Stimulated activated memory B cell treated with anti-CD40 and anti-IgM and Interleukin-4, amounts not matched to agents 10 μg/mL and 1 μg/mL and 100 μg/mL, for 72 hours (primary cell): ENCODE measurements at regions not wholly inside any gene's neighbourhood (a gene's known extent, or its start where the extent isn't known, plus 50 kb on each side); places are given as distances from the start of the nearest gene placed in this dataset.

Experiments
- ATAC-seq: fragments of 150-1000 bp; cut with Tn5 transposase; 2 replicates; pipeline ENCODE4 v1.10.0; 2021
- H3K27ac Mint-ChIP-seq: one replicate; pipeline ENCODE4 v1.8.0; 2022; ENCODE audit warnings: mild to moderate bottlenecking, mixed read lengths
- H3K27me3 Mint-ChIP-seq: one replicate; pipeline ENCODE4 v1.8.0; 2022; ENCODE audit warnings: mixed read lengths
- H3K36me3 Mint-ChIP-seq: one replicate; pipeline ENCODE4 v1.8.0; 2022; ENCODE audit warnings: mixed read lengths
- H3K4me1 Mint-ChIP-seq: one replicate; pipeline ENCODE4 v1.8.0; 2022; ENCODE audit warnings: mixed read lengths
- H3K4me3 Mint-ChIP-seq: one replicate; pipeline ENCODE4 v1.8.0; 2022; ENCODE audit warnings: mild to moderate bottlenecking, moderate library complexity, mixed read lengths
- H3K9me3 Mint-ChIP-seq: one replicate; pipeline ENCODE4 v1.8.0; 2022; ENCODE audit warnings: mixed read lengths

DNA sequence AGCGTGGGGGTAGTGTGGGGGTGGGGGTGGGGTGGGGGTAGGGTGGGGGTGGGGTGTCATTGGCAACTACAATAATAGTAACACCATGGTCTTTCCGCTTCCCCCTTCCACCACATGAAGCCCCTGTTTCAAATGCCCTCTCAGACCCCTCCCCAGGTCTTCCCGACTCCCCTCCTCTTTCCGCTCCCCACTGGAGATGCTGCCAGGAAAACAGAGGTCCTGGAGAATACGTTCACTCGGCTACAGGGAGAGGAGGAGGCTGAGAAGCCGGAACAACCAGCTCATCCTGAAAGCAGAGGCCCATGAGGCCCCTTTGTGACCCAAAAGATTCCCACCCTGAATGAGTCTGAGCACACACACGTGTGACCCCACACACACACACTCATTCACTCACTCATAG, 75.4 kb downstream of the CPN2 start:
- ATAC-seq: no peak
- H3K9me3 Mint-ChIP-seq: no peaks in the 10 kb centered on the region
- peaks cover 48% of the 10 kb centered on the region for H3K27me3 Mint-ChIP-seq
- H3K36me3 Mint-ChIP-seq: no peaks in the 10 kb centered on the region
- H3K27ac Mint-ChIP-seq: peak overlapping the region; percentile 1
- no peak overlapping the region for H3K4me3 Mint-ChIP-seq
- H3K4me1 Mint-ChIP-seq: peaks cover 7% of the 10 kb centered on the region

DNA sequence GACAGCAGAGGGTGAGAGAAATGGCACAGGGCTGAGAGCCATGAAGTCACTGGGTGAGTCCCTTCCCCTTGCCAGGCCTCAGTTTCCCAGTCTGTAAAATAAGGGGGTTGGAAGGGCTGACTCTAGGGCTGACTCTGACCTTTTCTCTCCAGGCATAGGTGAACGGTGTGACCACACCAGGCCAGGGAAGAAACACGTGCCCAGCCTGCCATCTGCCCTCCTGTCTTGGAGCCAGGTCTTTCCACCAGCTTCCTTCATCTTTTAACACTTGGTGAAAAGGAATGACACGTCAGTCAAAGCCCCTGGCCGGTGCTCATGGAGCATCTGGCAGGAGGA, 74.4 kb downstream of the CPN2 start:
- H3K4me1 Mint-ChIP-seq: peaks cover 7% of the 10 kb centered on the region
- no peak overlapping the region for H3K4me3 Mint-ChIP-seq
- no peak for ATAC-seq
- no peak overlapping the region for H3K27ac Mint-ChIP-seq
- peaks cover 53% of the 10 kb centered on the region for H3K27me3 Mint-ChIP-seq
- no peaks in the 10 kb centered on the region for H3K9me3 Mint-ChIP-seq
- H3K36me3 Mint-ChIP-seq: no peaks in the 10 kb centered on the region

DNA sequence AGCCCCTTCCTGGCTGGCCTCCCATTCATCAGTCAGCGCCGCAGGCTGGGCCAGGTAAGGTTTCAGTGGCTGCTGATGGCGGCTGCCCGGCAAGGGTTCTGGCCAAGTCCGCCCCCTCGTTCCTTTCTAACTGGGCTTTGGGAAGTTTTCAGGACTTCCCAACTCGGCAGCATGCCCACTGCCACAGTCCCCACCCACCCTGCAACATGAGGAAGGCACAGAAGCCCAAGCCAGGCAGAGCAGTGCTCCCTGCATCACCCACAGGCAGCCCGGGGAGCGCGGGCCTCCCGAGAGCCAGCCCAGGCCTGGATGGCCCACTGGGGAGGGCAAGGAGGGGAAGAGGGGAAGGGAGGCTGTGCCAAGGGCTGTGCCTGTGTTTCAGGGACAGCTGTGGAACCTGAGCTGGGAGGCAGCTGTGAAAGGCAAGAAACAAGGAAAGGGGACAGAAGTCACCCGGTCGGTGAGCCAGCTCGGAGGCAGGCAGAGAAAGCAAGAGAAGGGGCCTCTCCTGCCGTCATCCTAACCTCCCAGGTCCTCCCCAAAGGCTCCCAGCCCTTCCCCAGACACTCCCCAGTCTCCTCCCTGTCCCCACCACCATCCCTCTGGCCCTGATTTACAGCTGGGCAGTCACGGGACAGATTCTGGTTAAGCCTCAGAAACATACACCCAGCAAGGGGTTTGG, 73.9 kb downstream of the CPN2 start:
- Mint-ChIP-seq H3K36me3 (no peaks in the 10 kb centered on the region), H3K27ac (no peak overlapping the region), H3K4me1 (peaks cover 7% of the 10 kb centered on the region), H3K27me3 (peaks cover 58% of the 10 kb centered on the region), H3K9me3 (no peaks in the 10 kb centered on the region), H3K4me3 (no peak overlapping the region)
- ATAC-seq: no peak

DNA sequence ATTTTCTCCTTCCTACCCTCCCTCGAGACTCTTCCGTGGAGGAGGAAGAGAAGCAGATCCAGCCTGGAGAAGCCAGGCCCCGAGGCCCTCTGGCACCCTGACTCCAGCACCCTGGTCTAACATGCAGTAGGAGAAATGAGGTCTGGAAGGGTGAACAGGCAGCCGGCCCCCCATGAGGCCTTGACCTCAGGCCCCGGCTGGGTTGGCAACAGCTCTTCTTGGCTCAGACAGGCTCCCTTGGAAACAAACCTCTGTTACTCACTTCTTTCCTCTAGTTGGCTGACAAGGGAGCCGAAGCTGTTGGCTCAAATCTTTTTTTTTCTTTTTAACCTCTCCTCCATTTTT, 73.4 kb downstream of the CPN2 start:
- Mint-ChIP-seq H3K36me3 (no peaks in the 10 kb centered on the region), H3K9me3 (no peaks in the 10 kb centered on the region), H3K27me3 (peaks cover 64% of the 10 kb centered on the region), H3K4me1 (peaks cover 7% of the 10 kb centered on the region), H3K4me3 (no peak overlapping the region), H3K27ac (no peak overlapping the region)
- ATAC-seq: no peak

DNA sequence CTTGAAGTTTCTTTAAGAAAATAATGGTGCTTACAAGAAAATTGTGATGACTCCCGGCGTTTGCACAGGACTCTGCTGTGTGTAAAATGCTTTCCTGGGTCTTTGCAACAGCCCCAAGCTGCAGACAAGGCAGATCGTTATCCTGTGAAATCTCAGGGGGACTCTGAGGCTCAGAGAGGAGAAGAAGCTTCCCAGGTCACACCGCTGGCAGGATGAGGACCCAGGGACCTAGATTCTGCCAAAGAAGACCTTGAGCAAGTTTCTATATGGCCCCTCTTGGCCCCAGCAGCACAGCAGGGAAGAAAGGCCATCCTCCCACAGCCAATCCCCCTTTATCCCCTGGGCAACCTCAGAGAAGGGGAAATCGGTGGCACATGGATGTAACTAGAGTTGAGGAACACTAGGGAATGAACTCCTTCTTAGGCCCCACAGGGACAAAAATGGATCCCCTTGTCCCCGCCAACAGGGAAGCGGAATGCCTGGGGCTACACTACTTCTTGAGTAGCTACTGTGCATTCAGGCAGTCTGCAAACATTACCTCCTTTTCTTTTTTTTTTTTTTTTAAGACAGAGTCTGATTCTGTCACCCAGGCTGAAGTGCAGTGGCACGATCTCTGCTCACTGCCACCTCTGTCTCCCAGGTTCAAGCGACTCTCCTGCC, 72.8 kb downstream of the CPN2 start:
- no peak for ATAC-seq
- Mint-ChIP-seq H3K4me1 (peaks cover 7% of the 10 kb centered on the region), H3K4me3 (no peak overlapping the region), H3K36me3 (no peaks in the 10 kb centered on the region), H3K9me3 (no peaks in the 10 kb centered on the region), H3K27me3 (peaks cover 67% of the 10 kb centered on the region), H3K27ac (no peak overlapping the region)

DNA sequence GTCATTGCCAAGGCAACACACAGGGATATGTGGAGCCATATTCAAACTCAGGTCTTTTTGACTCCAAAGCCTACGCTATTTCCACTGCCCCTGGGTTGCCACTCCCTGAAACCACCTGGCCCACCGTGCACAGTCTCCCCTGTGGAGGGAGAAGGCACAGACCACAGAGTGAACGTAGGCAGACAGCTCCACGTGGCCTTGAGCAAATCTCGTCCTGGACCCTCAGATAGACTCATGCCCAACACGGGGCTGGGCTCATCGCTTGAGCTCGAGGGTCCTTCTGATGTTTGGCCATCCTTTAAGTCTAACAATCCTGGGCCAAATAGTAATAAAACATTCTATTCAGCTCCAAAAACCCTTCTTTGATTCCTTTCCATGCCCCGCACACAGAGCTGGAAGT, 72.0 kb downstream of the CPN2 start:
- no peaks in the 10 kb centered on the region for H3K36me3 Mint-ChIP-seq
- peaks cover 7% of the 10 kb centered on the region for H3K4me1 Mint-ChIP-seq
- no peak overlapping the region for H3K27ac Mint-ChIP-seq
- H3K27me3 Mint-ChIP-seq: peaks cover 73% of the 10 kb centered on the region
- no peak overlapping the region for H3K4me3 Mint-ChIP-seq
- no peak for ATAC-seq
- no peaks in the 10 kb centered on the region for H3K9me3 Mint-ChIP-seq

DNA sequence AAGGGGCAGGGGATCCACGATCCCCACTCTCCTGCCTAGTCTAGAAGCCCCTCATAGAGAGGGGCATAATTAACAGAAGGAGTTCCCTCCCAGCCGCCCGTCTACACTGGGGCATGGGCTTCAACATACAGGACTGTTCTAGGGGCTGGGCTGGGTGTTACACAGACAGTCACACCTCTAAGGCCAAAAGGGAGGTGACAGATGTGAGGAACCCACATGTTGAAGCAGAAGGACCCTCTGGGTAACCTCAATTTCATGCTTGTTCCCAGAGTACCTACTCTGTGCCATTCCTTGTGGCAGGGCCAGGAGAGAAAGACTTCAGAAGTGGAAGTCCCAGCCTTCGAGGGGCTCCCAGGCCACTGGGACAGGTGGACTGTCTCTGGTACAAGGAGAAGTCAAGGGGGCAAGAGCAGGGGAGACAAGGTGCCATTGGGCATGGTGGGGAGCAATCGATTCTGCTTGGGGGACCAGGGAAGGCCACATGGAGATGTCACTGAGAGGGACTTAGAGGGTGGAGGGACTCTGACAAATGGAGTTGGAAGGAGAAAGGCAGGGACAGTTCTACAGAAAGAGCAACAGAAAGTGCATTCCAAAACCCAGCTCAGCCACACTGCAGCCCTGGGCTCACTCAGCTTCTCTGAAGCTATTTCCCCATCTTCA, 71.3 kb downstream of the CPN2 start:
- Mint-ChIP-seq H3K36me3 (no peaks in the 10 kb centered on the region), H3K27ac (no peak overlapping the region), H3K27me3 (peaks cover 74% of the 10 kb centered on the region), H3K4me3 (no peak overlapping the region), H3K4me1 (peaks cover 6% of the 10 kb centered on the region), H3K9me3 (no peaks in the 10 kb centered on the region)
- no peak for ATAC-seq

DNA sequence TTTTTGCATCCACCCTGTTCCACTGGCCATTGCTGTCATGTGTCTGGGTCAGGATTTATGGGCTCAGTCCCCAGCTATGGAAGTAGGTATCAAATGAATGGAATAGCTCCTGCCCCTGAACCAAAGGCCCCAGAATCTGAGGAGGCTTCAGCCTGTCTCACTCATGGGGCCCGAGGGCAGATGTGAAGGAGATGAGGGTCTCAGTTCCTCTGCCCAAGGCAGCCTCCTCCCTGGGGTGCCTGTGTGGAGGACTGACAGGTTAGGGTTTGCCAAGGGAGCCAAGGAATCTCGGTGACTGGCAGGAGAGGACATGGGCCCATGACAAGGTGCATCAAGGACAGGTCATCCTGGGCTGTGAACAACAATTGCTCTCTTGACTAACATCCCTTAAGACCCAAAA, 70.4 kb downstream of the CPN2 start:
- no peaks in the 10 kb centered on the region for H3K36me3 Mint-ChIP-seq
- ATAC-seq: no peak
- H3K27me3 Mint-ChIP-seq: peaks cover 65% of the 10 kb centered on the region
- no peaks in the 10 kb centered on the region for H3K4me1 Mint-ChIP-seq
- H3K9me3 Mint-ChIP-seq: no peaks in the 10 kb centered on the region
- H3K4me3 Mint-ChIP-seq: no peak overlapping the region
- no peak overlapping the region for H3K27ac Mint-ChIP-seq

DNA sequence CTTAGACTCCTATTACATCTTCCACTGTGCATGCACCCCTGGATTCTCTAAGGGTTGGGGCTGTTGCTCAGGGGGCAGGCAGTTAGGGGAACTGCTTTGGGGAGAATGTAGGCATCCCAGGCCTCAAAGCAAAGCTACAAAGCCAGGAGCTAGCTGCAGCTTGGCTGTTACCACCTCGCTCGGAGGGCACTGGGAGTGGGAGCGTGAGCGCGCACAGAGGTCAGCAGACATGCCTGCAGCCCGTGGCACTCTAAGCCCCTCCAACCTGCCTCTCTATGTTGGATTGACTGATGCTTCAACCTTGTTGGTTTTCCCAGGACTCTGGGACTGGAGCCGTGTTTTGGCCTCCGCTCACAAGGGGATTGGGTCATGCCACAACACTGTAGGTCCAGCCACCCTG, 69.8 kb downstream of the CPN2 start:
- Mint-ChIP-seq H3K4me3 (no peak overlapping the region), H3K36me3 (no peaks in the 10 kb centered on the region), H3K27me3 (peaks cover 65% of the 10 kb centered on the region), H3K4me1 (no peaks in the 10 kb centered on the region), H3K27ac (no peak overlapping the region), H3K9me3 (no peaks in the 10 kb centered on the region)
- no peak for ATAC-seq

DNA sequence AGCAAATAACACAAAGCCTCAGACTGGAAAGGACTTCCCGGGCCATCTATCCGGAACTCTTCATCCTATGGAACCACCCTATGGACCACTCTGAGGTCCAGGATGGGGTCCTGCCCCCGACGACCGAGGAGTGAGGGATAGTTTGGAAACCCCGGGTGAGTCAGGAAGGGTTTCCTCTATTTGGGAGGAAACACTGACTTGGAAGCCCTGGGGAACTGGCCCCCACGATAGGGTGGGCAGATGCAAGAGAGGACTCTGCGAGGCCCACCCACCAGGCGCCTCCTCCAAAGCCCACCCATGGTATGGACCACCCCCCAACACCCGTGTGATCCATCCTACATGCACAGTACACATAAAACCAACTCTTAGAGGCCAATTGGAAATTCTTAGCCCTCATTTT, 69.4 kb downstream of the CPN2 start:
- H3K4me3 Mint-ChIP-seq: no peak overlapping the region
- H3K36me3 Mint-ChIP-seq: no peaks in the 10 kb centered on the region
- peaks cover 62% of the 10 kb centered on the region for H3K27me3 Mint-ChIP-seq
- H3K4me1 Mint-ChIP-seq: no peaks in the 10 kb centered on the region
- no peaks in the 10 kb centered on the region for H3K9me3 Mint-ChIP-seq
- no peak overlapping the region for H3K27ac Mint-ChIP-seq
- ATAC-seq: no peak

DNA sequence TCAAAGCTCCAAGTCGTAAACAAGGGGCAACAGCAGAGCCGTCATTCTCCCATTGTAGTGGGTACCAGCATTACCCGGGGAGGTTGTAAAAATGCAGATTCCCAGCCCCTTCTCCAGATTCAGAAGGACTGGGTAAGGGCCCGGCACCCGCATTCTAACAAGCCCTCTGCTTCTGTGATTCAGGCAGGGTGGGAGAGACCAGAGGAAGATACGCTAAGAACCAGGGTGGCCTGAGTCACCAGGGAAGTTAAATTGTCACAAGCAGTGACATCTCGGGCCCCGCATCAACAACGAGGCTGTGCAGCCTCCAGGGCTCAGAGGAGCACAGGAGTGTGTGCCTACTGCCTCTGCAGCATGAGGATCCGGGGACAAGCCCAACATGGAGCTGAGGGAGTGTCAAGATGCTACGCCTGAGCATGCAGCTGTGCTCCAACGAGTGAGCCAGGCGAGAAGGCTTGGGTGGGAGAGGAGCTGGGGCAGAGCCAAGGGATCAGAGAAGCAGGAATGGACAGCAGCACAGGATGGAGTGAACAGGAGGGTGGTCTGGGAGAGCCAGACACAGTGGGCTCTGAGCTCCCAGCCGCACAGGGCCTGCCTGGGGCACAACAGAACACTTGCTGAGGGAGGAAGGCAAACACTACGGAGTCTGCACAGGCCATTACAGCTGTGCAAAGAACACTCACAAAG, 68.5 kb downstream of the CPN2 start:
- no peak overlapping the region for H3K27ac Mint-ChIP-seq
- H3K9me3 Mint-ChIP-seq: no peaks in the 10 kb centered on the region
- peaks cover 54% of the 10 kb centered on the region for H3K27me3 Mint-ChIP-seq
- H3K36me3 Mint-ChIP-seq: no peaks in the 10 kb centered on the region
- ATAC-seq: no peak
- no peak overlapping the region for H3K4me3 Mint-ChIP-seq
- H3K4me1 Mint-ChIP-seq: no peaks in the 10 kb centered on the region

DNA sequence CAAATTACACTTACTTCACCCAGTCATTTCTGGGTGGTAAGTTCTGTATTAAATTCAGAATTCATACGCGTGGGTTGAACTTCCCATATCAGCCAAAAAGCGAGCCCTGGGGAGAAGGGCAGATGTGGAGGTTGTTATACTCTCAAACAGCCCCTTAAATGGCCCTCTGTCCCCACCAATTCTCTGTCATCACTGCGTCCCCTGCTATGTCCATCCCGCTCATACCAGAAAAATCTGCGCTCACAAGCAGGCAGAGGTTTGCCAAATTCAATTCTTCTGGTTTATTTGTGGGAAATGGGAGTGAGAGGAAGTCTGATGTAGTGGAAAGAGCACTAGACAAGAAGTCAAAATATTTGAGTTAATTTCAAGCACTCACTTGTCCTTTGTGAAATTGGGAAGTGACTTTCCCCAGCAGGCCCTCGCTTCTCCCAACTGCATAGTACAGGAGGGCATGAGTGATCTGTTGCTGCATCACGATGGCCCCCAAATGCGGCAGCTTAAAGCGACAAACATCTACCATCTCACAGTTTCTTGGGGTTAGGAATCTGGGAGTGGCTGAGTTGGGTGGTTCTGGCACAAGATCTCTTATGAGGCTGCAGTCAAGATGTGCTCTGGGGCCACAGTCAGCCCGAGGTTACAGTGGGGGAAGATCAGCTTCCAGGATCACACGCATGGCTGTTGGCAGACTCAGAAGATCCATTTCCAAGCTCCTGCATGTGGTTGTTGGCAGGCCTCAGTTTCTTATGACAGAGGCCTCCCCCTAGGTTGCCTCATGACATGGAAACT, 67.7 kb downstream of the CPN2 start:
- no peak for ATAC-seq
- Mint-ChIP-seq H3K27me3 (peaks cover 49% of the 10 kb centered on the region), H3K4me3 (no peak overlapping the region), H3K9me3 (no peaks in the 10 kb centered on the region), H3K36me3 (no peaks in the 10 kb centered on the region), H3K4me1 (no peaks in the 10 kb centered on the region), H3K27ac (no peak overlapping the region)

DNA sequence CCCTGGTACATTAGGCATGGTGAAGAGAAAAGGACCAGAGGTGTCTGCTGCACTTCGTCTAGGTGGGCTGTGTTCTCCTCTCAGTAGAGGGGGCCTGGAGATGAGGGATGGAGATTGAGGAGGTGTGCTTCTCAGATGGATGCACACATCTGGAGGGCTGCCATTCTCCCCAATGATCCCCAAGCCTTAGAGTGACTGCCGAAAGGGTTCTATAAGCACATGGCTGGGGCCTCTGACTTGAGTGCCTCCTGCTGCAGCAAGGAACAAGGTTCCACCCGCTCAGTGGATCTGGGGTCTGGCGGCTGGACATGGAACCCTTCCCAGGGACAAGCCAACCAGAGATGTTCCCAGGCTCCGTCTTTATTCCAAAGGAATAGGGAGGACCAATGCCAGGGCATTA, 66.8 kb downstream of the CPN2 start:
- no peak for ATAC-seq
- H3K27me3 Mint-ChIP-seq: peaks cover 53% of the 10 kb centered on the region
- H3K9me3 Mint-ChIP-seq: no peaks in the 10 kb centered on the region
- no peak overlapping the region for H3K27ac Mint-ChIP-seq
- no peak overlapping the region for H3K4me3 Mint-ChIP-seq
- no peaks in the 10 kb centered on the region for H3K4me1 Mint-ChIP-seq
- H3K36me3 Mint-ChIP-seq: no peaks in the 10 kb centered on the region

DNA sequence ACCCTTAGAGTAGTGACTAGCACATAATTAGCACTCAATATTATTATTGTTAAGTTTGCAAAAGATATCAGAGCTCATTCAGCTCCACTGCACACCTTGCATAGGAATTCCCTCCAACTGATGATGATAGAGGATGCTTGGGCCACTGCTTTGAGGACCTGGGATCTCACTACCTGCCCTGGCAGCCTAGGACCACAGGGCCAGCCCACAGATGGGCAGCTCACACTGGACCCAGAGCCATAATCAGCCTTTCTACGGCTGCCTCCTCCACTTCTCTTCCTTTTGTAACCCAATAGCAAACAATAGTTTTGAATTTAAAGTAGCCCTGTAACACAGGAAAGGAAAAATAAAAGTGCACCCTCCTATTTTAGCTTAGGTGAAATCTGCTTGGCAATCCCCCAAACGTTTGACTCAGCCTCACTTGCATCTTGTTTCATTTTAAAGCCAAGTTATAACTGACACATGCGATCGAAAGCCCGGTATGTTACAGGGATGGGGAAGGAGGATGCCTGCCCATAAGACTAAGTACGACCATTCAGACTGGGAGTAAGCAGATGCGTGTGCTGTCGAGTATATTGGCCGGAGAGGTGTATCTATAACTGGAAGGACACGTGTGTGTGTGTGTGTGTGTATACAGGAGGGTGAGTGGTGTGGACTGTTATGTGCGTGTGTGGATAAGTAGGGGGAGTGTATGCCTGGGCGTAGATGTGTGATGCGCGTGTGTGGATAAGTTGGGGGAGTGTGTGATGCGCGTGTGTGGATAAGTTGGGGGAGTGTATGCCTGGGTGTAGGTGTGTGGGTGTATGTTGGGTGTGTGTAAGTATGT, 65.9 kb downstream of the CPN2 start:
- Mint-ChIP-seq H3K27me3 (peaks cover 50% of the 10 kb centered on the region), H3K27ac (no peak overlapping the region), H3K4me3 (no peak overlapping the region), H3K4me1 (no peaks in the 10 kb centered on the region), H3K36me3 (peaks cover 4% of the 10 kb centered on the region), H3K9me3 (peaks cover 3% of the 10 kb centered on the region)
- ATAC-seq: no peak

DNA sequence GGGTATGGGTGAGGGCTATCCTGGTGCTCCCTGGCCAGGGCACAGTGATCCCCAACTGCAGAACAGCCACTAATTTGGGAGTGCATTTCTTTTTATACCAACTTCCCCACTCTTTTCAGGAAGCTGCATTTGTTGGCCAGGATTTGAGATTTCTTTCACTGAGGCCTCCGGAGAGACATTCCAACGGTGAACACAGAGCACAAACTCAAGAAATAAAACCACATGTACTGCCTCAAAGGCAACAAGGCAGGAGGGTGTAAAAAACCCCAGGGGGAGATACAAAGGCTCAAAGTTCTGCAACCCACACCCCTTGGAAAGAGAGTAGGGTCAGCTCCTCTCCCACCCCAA, 65.3 kb downstream of the CPN2 start:
- ATAC-seq: no peak
- H3K4me3 Mint-ChIP-seq: no peak overlapping the region
- peaks cover 5% of the 10 kb centered on the region for H3K36me3 Mint-ChIP-seq
- H3K4me1 Mint-ChIP-seq: no peaks in the 10 kb centered on the region
- peaks cover 3% of the 10 kb centered on the region for H3K9me3 Mint-ChIP-seq
- H3K27me3 Mint-ChIP-seq: peaks cover 47% of the 10 kb centered on the region
- no peak overlapping the region for H3K27ac Mint-ChIP-seq
